HG02885 (cell line): ENCODE measurements at regions not wholly inside any gene's neighbourhood (a gene's known extent, or its start where the extent isn't known, plus 50 kb on each side); places are given as distances from the start of the nearest gene placed in this dataset.
"Not testable (repeated sequence)": the region's sequence is repeated elsewhere in the genome, so short reads cannot be mapped to it uniquely, and the experiment has no call there.

Source experiments
- ATAC-seq: cut with Tn5 transposase; IDR thresholded peaks from one replicate; pipeline ENCODE4 v1.9.1; 2021; ENCODE audit warnings: mild to moderate bottlenecking; ENCODE audit not compliant: unreplicated experiment, poor library complexity

GRCh38 chr12:90238663-90239271 is 530.1 kb upstream of the ATP2B1 start:
- ATAC-seq, result no peak

DNA sequence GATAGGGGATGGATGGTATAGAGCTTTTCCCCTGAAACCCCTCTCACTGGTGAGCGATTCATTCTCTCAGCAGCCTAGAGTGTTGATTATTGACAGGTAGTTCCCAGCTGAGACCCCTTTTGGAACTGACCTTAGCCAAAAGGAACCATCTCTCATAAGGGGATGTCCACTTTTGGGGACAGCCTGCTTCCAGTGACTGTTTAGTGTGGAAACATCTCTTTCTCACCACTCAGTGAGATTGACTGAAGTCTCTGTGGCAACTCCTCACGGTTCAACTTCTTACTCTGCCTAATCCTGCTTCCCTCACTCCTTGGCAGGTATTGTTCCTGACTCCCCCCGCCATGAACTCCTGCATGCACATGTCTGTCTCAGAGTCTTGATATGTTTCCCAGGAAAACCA is 529.2 kb upstream of the ATP2B1 start:
- no peak for ATAC-seq

DNA sequence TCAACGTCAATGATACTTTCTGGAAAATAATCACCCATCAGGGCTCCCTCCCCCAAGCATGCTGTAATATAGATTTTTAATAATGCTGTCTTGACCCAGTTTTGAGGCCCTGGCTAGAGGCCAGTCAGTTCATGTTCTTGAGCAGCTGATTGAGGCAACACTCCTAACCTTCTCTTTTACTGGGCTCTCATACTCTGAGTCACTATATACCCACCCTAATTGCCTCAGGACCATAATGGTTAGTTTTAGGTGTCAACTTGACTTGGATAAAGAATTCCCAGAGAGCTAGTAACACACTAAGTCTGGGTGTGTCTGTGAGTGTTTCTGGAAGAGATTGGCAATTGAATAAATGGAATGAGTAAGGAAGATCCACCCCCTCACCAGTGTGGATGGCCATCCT is 527.0 kb upstream of the ATP2B1 start:
- no peak for ATAC-seq

DNA sequence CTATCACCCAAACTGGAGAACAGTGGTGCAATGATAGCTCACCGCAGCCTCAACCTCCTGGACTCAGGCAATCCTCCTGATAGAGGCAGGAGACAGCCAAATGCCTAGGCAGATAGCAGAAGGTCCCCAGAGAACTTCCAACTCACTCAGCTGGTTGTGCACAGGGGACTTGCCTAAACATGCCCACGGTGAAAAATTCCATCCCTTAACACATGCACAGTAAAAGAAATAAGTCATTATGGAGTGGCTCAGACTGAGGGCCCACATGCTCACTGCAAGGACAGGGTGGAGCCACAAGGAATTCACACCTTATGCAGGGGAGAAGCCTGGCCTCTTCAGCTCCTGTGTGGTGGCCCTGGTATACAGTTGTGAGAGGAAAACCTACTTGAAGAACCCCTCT is 525.8 kb upstream of the ATP2B1 start:
- ATAC-seq, result no peak

- ATAC-seq, result no peak
These were observed 524.8 kb upstream of the ATP2B1 start for GRCh38 chr12:90233168-90234100.

DNA sequence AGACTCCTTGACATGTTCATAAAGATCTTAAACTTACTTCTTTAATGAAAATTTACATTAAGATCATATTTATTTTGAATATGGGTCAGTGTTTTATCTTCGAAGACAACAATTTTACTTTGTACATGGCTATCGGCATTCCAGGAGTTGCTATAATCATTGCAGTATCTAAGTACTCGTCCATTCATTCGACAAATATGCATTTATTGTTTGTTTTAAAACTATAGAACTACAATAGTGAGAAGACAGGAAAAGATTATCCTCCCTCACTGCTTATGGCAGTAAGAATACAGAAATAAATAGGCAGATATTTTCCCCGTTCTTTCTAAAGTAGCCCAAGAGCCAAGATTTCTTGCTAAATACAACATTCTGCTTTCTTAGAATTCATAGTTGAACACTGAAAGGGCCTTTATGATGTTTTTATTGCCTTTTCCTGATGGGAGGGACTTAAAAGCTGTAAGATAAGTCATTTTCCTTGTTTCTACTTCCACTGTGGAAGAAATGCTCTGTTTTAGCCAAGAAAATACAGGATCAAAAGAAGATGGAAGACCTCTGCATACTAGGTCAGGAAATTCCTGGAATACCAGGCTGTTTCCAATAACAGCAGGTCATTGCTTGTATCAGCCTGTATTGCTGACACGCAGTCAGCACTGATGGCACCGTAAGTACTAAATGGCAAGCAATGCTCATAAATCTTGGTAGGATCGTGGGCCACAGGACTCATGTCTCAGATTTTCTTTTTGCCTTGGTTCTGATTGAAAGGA is 521.0 kb upstream of the ATP2B1 start:
- ATAC-seq, result no peak

- no peak for ATAC-seq
These were observed 517.6 kb upstream of the ATP2B1 start for GRCh38 chr12:90226211-90226610.

GRCh38 chr12:90216815-90217214 is 508.2 kb upstream of the ATP2B1 start:
- ATAC-seq, result no peak

GRCh38 chr12:90216020-90216552 is 507.4 kb upstream of the ATP2B1 start:
- no peak for ATAC-seq

- no peak for ATAC-seq
These were observed 502.4 kb upstream of the ATP2B1 start for GRCh38 chr12:90211017-90211416.

GRCh38 chr12:90209029-90209428 is 500.4 kb upstream of the ATP2B1 start:
- ATAC-seq, result no peak

GRCh38 chr12:90208379-90208778 is 499.7 kb upstream of the ATP2B1 start:
- not testable (repeated sequence) for ATAC-seq

- ATAC-seq, result no peak
These were observed 499.2 kb upstream of the ATP2B1 start for GRCh38 chr12:90207799-90208198.

GRCh38 chr12:90205165-90205564 is 496.5 kb upstream of the ATP2B1 start:
- ATAC-seq, result no peak

DNA sequence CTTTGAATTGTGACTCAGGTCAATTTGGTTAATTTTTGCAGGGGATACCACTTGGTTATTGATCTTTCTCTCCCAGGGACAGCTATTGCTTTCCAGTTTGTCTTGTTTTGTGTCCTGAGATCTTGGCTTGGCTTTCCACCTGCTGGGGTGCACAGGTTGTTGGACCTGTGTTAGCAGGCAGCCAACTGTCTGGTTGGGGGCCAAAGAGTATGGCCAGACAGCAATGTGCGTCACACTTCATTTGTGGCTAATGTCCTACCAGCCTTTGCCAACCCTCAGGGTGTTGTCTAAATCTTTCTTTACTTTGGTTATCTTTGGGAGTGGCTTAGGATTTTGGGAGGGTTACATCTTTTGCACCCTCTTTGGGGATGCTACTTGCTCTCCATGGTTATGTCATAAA is 494.9 kb upstream of the ATP2B1 start:
- no peak for ATAC-seq

DNA sequence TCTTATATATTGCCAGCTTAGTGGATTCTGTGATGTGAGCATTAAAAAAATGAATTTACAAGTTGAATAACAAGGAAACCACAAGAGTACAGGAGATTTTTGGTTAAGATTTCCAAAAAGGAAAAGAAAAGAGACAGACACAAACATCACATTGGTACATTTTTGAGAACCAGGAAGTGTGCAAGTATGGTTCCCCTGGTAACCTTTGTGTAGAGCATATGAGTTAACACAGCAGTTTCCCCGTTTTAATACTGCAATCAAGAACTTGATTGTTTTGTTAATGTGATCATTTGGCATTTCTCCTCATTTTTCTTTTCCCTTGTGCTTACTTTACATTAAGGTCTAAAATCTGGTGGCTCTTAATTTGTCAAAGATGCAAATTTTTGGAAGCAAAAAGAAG is 490.4 kb upstream of the ATP2B1 start:
- ATAC-seq, result no peak

GRCh38 chr12:90193500-90193899 is 484.9 kb upstream of the ATP2B1 start:
- no peak for ATAC-seq

- no peak for ATAC-seq
These were observed 480.2 kb upstream of the ATP2B1 start for GRCh38 chr12:90188857-90189256.

GRCh38 chr12:90183201-90183600 is 474.6 kb upstream of the ATP2B1 start:
- ATAC-seq, result no peak

DNA sequence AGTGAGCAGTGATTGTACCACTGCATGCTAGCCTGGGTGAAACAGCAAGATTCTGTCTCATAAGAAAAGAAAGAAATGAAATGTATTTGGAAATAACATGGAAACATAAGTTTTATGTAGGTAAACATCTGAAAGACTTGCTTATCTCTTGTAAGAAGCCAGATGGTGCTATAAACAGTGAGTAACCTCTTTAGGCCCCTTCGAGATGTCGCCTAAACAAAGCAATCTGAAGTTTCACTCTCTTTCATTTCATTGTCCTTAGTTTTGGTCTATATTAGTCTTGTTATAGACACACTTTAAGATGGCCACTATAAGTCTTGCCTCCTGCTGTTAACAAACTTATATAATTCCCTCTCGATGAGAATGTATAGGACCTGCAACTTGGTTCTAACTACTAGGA is 472.6 kb upstream of the ATP2B1 start:
- no peak for ATAC-seq

GRCh38 chr12:90174956-90175355 is 466.3 kb upstream of the ATP2B1 start:
- ATAC-seq, result no peak
